Gastrocnemius medialis (tissue), 4 donors: ENCODE measurements at regions not wholly inside any gene's neighbourhood (a gene's known extent, or its start where the extent isn't known, plus 50 kb on each side); places are given as distances from the start of the nearest gene placed in this dataset.

Experiments used
- ATAC-seq, 2 donors: fragments of 150-250 bp; one replicate each; pipeline ENCODE4 v1.9.1; 2016
- DNase-seq, 2 donors: peaks; one replicate each; pipeline ENCODE4 v3.0.0-alpha.2; 2019
- H3K27ac ChIP-seq, 4 donors: fragments of 200-600 bp; sonication (generic); 1 replicate in 1 of 4; 2 replicates in 3 of 4; pipeline ENCODE4 v1.5.1; 2016 to 2018; ENCODE audit warnings: mild to moderate bottlenecking in 2 of 4, moderate library complexity in 1 of 4
- H3K27me3 ChIP-seq, 3 donors: fragments of 200-600 bp; sonication (generic) in 2 of 3; 1 replicate in 1 of 3; 2 replicates in 2 of 3; pipeline versions ENCODE4 v1.5.1 to v1.6.0; 2016 to 2019; ENCODE audit warnings: mild to moderate bottlenecking in 1 of 3, moderate library complexity in 1 of 3
- H3K36me3 ChIP-seq, 2 donors: fragments of 200-600 bp; sonication (generic) in 1 of 2; one replicate each; pipeline ENCODE4 v1.5.1; 2017 to 2018
- H3K4me1 ChIP-seq, 2 donors: fragments of 200-600 bp; sonication (generic) in 1 of 2; one replicate each; pipeline ENCODE4 v1.5.1; 2016 to 2017; ENCODE audit warnings: mild to moderate bottlenecking in 2 of 2
- H3K4me3 ChIP-seq, 4 donors: fragments of 200-600 bp; sonication (generic) in 3 of 4; 1 replicate in 1 of 4; 2 replicates in 3 of 4; pipeline ENCODE4 v1.5.1; 2016 to 2019; ENCODE audit warnings: mild to moderate bottlenecking in 2 of 4
- H3K9me3 ChIP-seq, 3 donors: fragments of 200-600 bp; sonication (generic) in 2 of 3; 1 replicate in 1 of 3; 2 replicates in 2 of 3; pipeline ENCODE4 v1.5.1; 2016 to 2019
- POLR2A ChIP-seq, 2 donors: fragments of 450-650 bp; IDR thresholded peaks; one replicate each; pipeline ENCODE4 v1.6.1; 2017; ENCODE audit warnings: antibody characterized with exemption in 2 of 2, mild to moderate bottlenecking in 2 of 2, moderate library complexity in 2 of 2
- in situ Hi-C, 4 donors: fragments of 200-750 bp; cut with MboI; loops; one replicate each; pipeline versions ENCODE4 v1.15.0 to v1.8.0; 2017; ENCODE audit warnings: low sequenced_read_pairs in 4 of 4
- intact Hi-C: fragments of 100-400 bp; cut with DNase I; formaldehyde crosslinking; loops from one replicate; pipeline ENCODE4 v1.15.1; 2023; ENCODE audit warnings: low total_unique reads
- TF ChIP-seq, protein P1 (sequence below), 5 experiments: fragments of 450-650 bp in 3 of 5; fragments of 200-600 bp in 2 of 5; sonication (generic) in 2 of 5; IDR thresholded peaks in 4 of 5; conservative IDR thresholded peaks in 1 of 5; 1 replicate in 4 of 5; 2 replicates in 1 of 5; pipeline ENCODE4 v1.5.1; 2016 to 2019; ENCODE audit warnings: antibody characterized with exemption in 5 of 5, mild to moderate bottlenecking in 3 of 5, moderate library complexity in 3 of 5

DNA sequence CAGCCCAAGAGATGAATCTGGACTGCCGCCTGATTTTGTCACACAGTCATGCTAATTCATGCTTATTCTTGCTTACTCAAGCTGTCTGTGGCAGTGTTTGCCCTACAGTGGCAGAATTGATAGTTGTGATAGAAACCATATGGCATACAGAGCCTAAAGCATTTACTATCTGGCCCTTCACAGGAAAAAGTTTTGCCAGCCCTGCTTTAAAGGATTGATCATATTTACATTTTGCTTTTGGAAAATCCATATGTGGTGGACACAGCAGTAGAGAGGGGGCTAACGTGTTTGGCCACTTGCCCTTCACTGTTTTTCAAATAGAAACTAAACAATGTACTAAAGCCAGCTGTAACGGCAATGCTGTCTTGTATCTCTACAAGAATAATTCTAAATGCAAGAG lies 974.0 kb upstream of the GHITM start:
- H3K4me1 ChIP-seq, result no peaks in the 10 kb centered on the region
- ATAC-seq, result no peak
- intact Hi-C loops, result no loop called here
- H3K4me3 ChIP-seq, result no peak overlapping the region
- TF ChIP-seq, protein P1, sequence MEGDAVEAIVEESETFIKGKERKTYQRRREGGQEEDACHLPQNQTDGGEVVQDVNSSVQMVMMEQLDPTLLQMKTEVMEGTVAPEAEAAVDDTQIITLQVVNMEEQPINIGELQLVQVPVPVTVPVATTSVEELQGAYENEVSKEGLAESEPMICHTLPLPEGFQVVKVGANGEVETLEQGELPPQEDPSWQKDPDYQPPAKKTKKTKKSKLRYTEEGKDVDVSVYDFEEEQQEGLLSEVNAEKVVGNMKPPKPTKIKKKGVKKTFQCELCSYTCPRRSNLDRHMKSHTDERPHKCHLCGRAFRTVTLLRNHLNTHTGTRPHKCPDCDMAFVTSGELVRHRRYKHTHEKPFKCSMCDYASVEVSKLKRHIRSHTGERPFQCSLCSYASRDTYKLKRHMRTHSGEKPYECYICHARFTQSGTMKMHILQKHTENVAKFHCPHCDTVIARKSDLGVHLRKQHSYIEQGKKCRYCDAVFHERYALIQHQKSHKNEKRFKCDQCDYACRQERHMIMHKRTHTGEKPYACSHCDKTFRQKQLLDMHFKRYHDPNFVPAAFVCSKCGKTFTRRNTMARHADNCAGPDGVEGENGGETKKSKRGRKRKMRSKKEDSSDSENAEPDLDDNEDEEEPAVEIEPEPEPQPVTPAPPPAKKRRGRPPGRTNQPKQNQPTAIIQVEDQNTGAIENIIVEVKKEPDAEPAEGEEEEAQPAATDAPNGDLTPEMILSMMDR (IDR thresholded peaks at IDR 0.05 in 4 of 5, conservative IDR thresholded peaks at IDR 0.05 in 1 of 5), result no peak
- TF ChIP-seq POLR2A (IDR thresholded peaks at IDR 0.05), result no peak
- DNase-seq, result no peak
- H3K9me3 ChIP-seq, result no peaks in the 10 kb centered on the region
- no peak overlapping the region for H3K27ac ChIP-seq
- no peaks in the 10 kb centered on the region for H3K27me3 ChIP-seq
- in situ Hi-C loops, result no loop called here
- no peaks in the 10 kb centered on the region for H3K36me3 ChIP-seq

DNA sequence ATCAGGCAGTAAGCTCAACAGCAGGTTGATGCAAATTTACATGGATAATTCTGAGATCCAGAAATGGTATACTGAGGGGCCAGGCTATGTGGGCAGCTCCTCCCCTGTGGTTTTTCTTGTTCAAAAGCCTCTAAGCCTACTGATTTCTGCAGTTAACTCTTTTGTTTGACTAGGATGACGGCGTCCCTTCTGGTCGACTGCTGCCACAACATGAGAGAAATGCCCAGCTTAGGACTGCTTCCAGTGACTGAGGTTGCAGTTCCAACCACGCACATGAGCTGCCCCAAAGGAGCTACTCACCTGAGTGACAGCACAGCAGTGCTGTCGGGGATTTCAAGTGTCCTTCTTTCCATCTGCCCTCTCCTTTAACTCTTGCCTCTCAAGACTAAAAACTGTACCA lies 973.0 kb upstream of the GHITM start:
- TF ChIP-seq, protein P1 (IDR thresholded peaks at IDR 0.05 in 4 of 5, conservative IDR thresholded peaks at IDR 0.05 in 1 of 5), result no peak
- intact Hi-C loops (no loop called here), in situ Hi-C loops (no loop called here)
- Histone ChIP-seq H3K27ac (no peak overlapping the region), H3K9me3 (no peaks in the 10 kb centered on the region), H3K27me3 (no peaks in the 10 kb centered on the region), H3K4me3 (no peak overlapping the region), H3K4me1 (no peaks in the 10 kb centered on the region), H3K36me3 (no peaks in the 10 kb centered on the region)
- ATAC-seq, result no peak
- DNase-seq, result no peak

DNA sequence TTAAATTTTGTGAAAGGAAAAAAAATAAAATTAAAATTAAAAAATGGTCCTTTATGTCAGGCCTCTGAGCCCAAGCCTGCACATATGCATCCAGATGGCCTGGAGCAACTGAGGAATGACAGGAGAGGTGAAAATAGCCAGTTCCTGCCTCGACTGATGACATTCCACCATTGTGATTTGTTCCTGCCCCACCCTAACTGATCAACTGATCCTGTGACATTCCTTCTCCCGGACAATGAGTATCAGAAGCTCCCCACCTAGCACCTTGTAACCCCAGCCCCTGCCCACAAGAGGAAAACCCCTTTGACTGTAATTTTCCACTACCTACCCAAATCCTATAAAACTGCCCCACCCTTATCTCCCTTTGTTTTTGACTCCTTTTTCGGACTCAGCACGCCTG lies 972.2 kb upstream of the GHITM start:
- in situ Hi-C loops, result no loop called here

DNA sequence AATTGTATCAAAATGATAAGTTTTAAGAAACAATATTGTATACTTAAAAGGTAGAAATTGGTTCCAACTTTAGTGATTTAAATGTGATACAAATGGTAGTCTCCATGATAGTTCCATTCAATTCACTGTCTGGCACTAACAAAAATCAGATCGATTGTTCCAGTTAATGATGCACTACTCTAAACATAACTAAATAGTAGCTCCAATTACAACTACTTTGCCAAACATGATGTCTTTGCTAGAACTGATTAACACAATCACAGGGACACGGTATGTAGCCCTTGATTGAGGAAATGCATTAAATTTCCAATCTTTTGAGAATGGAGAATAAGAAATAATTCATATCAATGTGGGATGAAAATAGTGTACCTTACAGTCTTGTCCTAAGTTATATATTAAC lies 962.4 kb upstream of the GHITM start:
- Histone ChIP-seq H3K27ac (no peak overlapping the region), H3K27me3 (no peaks in the 10 kb centered on the region), H3K9me3 (no peaks in the 10 kb centered on the region), H3K4me1 (no peaks in the 10 kb centered on the region), H3K4me3 (no peak overlapping the region), H3K36me3 (no peaks in the 10 kb centered on the region)
- ATAC-seq, result no peak
- TF ChIP-seq, protein P1 (IDR thresholded peaks at IDR 0.05 in 4 of 5, conservative IDR thresholded peaks at IDR 0.05 in 1 of 5), result no peak
- no peak for TF ChIP-seq POLR2A (IDR thresholded peaks at IDR 0.05)
- no peak for DNase-seq
- in situ Hi-C loops (no loop called here), intact Hi-C loops (no loop called here)

More for the DNA sequence above, 972.2 kb upstream of the GHITM start:
- no peak for ATAC-seq
- H3K36me3 ChIP-seq, result no peaks in the 10 kb centered on the region
- H3K4me1 ChIP-seq, result no peaks in the 10 kb centered on the region
- intact Hi-C loops, result no loop called here
- TF ChIP-seq, protein P1 (IDR thresholded peaks at IDR 0.05 in 4 of 5, conservative IDR thresholded peaks at IDR 0.05 in 1 of 5), result no peak
- no peak for TF ChIP-seq POLR2A (IDR thresholded peaks at IDR 0.05)
- H3K9me3 ChIP-seq, result no peaks in the 10 kb centered on the region
- H3K27ac ChIP-seq, result no peak overlapping the region
- DNase-seq, result no peak
- H3K27me3 ChIP-seq, result no peaks in the 10 kb centered on the region
- H3K4me3 ChIP-seq, result no peak overlapping the region

DNA sequence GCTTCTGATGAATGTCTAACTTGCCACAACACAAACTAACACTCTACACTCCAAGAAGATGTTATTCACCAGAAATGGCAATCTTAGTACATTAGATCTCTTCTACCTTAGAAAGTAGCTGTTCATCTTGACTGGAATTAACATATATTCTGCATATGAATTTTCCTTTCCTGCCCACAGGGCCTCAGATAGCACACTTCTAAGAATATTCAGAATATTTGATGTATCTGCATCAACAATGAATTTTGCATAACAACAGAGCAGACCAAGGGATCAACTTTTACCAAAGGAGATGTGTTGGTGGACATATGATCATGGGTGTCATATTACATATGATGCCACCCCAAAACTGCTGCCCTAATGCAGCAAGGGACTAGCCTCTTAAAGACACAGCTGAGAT lies 960.8 kb upstream of the GHITM start:
- in situ Hi-C loops, result no loop called here

More for the DNA sequence above, 960.8 kb upstream of the GHITM start:
- no peaks in the 10 kb centered on the region for H3K4me1 ChIP-seq
- H3K27ac ChIP-seq, result no peak overlapping the region
- DNase-seq, result no peak
- no peaks in the 10 kb centered on the region for H3K27me3 ChIP-seq
- no peak overlapping the region for H3K4me3 ChIP-seq
- TF ChIP-seq, protein P1 (IDR thresholded peaks at IDR 0.05 in 4 of 5, conservative IDR thresholded peaks at IDR 0.05 in 1 of 5), result no peak
- TF ChIP-seq POLR2A (IDR thresholded peaks at IDR 0.05), result no peak
- H3K9me3 ChIP-seq, result no peaks in the 10 kb centered on the region
- intact Hi-C loops, result no loop called here
- no peaks in the 10 kb centered on the region for H3K36me3 ChIP-seq
- ATAC-seq, result no peak
